HG03280 (cell line): ENCODE measurements at regions not wholly inside any gene's neighbourhood (a gene's known extent, or its start where the extent isn't known, plus 50 kb on each side); places are given as distances from the start of the nearest gene placed in this dataset.
"Not testable (repeated sequence)": the region's sequence is repeated elsewhere in the genome, so short reads cannot be mapped to it uniquely, and the experiment has no call there.

Source experiments
- ATAC-seq: cut with Tn5 transposase; IDR thresholded peaks from one replicate; pipeline ENCODE4 v1.9.1; 2021; ENCODE audit warnings: mild to moderate bottlenecking, moderate library complexity; ENCODE audit not compliant: unreplicated experiment

DNA sequence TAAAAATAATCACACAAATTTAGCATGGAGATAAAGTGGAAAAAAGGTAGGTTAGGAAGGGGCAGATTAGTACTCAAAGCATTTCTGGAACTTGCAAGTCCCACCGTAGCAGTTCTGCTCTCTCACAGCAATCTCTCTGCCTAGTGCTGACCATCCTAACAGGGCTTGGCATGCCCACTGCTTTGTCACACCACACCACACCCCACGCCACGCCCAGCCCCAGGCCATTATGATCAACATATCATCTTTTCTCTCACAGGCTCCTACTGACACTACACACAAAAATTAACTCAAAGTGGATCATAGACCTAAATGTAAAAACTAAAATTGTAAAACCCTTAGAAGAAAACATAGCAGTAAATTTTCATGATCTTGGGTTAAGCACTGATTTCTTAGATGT lies 273.7 kb downstream of the DAD1 start:
- ATAC-seq: no peak

DNA sequence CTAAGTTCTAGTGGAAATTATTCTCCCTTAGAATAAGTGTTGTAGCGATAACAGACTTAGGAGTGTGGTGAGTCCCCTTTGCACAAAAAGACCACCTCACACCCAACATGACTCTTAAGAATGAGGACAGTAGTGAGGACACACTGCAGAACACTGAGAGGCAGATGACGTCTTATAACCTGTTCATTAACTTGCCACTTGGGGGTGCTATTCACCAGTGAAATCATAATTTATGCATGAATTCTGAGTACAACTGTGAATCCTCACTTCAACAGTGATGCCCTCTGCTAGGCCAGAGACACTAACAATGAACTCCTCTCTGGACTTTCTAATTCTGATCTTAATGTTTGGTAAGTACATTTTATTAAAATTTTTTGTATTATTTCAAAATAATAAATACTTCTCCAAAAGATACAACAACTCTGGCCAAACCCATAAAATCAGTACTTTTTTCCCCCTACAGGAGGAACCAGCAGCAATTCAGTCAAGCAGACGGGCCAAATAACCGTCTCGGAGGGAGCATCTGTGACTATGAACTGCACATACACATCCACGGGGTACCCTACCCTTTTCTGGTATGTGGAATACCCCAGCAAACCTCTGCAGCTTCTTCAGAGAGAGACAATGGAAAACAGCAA lies 274.7 kb downstream of the DAD1 start:
- ATAC-seq: peak; percentile 65

DNA sequence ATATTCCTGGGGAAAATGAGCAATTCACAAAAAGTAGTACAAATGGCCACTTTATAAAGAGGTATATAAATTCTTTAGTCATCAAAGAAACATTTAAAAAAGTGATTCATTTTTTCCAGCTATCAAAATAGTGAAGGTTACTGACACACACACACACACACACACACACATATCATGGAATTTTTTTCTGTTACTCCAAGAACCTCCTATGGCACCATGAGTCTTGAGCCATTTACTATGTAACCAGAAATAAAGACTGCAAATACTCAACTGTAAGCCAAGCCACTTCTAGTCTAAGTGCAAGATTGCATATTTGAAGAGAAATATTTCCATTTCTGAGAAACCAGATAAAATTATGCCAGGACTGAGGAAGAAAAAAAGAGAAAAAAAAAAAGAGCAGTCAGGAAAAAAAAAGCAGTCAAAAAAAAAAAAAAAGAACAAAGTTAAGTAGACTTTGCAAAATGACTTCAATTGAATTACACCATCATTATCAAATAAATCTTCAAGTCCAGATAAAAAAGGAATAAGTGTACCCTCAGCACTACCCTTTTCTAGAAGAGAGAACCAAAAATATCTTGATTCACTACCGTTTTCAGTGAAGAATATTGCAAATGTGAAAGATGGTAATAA lies 275.7 kb downstream of the DAD1 start:
- no peak for ATAC-seq

DNA sequence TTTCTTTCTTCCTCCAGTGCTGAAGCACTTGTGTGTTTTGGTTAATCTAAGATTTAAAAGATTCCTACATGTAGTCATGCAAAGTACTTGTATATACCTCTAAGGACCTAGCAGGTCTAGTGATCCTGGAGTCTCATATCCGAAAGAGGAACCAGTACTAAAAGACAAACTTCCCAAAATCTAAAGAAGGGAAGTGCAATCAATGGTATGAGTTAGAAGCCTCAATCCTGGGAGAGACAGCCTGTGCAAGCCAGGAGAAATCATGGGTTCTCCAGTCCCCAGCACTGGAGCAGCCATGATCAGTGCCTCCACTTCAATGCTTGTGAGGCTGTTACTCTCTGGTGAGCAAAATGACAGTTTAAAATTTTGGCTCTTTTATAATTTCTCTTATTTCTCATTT lies 277.4 kb downstream of the DAD1 start:
- ATAC-seq: no peak

DNA sequence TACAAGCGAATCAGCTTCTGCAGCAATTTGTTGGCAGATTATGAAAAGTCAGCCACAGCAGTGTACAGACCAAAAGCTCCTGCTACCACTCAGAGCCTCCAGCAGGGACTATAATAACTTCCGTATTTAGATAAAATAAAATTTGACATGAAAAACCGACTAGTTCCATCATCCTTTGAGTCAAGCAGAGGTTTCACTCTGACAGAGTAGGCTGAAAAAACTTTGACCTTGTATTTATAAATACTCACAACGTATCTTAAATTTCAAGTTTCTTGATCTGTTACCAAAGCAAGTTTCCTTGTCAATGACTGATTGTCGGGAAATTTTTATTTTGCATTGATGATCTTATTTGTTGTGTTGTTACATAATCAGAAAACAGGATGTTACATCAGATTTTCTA lies 283.4 kb downstream of the DAD1 start:
- ATAC-seq: no peak

DNA sequence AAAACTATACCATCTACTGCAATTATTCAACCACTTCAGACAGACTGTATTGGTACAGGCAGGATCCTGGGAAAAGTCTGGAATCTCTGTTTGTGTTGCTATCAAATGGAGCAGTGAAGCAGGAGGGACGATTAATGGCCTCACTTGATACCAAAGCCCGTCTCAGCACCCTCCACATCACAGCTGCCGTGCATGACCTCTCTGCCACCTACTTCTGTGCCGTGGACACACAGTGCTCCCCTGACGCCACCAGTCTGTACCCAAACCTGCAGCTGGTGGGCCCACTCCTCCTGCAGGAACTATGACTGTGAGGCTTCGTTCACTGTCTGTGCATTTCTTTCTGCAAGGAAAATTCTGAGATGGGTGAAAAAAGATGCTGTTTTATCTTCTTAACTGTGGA lies 284.7 kb downstream of the DAD1 start:
- no peak for ATAC-seq

DNA sequence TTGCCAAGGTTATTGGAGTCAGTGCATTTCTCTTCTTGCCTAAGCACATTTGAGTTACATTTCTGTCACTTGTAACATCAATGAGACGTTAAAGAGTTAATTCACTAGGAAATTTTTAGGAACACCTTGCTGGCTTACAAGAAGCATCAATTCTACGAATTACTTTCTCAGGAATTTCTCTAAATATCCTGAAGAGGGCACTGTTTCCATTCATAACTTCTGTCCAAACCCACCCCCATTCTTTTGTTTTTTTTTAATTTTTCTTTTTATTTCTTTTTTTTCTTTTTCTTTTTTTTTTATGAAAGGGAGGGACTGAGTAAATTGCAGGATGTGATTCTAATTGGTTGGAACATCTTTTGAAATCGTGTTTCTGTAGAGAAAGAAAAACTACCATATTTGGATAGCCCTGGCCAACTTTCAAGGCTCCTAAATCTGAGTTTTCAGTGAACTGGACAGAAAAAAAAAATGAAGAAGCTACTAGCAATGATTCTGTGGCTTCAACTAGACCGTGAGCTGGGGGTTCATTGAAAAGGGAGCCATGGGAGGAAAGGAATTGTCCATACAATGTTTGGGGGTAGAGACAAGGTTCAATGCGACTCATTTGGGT lies 285.3 kb downstream of the DAD1 start:
- no peak for ATAC-seq

DNA sequence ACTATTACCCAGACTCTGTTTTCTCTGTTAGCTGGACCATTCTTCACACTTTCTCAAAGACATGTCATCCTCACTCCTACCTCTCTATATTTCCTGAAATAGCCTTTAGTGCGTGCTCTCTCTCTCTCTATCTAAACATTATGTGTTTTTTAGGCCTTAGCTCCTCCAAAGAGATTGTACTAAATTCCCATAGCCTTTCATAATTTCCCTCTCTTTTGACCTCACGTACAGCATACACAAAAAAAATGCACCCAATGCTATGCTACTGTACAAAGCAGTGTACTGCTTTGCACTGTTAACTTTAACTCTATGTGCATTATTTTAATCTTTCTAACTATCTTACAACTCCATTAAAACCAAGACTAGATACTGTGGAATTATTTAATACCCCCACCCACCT lies 288.4 kb downstream of the DAD1 start:
- no peak for ATAC-seq

DNA sequence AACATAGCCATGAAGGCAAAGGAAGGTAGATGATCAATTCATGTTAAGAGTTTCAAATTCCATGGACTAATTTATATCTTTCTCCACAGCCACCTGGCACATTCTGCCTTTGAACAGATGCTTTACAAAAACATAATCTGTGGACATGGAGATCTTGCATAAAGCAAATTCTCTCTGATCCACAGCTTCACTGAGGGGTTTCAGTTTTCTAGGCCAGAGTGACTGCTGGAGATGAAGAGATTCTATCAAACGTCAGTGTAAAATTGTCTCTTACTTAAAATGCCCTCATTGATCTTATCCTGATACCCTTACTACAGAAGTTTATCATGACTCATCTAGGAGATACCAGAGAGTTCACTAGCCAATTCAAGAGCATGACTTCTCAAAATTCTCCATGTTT lies 291.6 kb downstream of the DAD1 start:
- ATAC-seq: no peak

DNA sequence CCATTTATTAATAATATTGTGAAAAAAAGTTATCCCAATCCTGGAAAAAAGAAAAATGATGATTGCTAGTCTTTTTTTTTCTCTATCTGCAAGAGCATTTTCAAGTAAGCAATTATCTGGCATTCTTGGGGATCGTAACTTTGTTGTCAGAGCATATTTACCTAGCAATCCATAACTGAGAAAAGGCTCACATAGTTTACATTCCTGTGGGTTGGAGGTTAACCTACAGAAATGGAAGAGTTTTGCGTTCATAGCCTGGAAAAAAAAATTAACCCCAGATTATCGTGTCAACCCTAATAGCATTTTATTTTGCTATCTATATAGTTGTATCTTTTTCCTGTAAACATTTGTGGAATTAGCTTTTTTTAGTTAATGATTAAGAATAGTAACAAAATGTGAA lies 292.3 kb downstream of the DAD1 start:
- no peak for ATAC-seq

DNA sequence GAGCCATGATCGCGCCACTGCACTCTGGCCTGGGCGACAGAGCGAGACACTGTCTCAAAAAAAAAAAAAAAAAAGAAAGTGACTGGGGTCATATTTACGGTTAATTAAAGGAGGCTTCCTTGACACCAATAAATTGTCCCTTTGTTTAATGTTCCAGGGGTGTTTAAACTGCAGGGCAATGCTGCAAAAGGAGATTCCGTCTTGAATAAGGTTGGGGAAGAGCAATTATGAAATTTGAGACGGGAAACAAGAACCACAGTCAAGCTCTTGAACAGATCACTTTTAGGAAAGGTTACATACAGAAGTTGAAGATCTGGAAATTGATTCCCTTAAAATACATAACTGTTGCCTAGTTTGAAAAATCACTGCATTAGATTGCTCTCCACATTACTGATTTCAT lies 292.9 kb downstream of the DAD1 start:
- no peak for ATAC-seq

DNA sequence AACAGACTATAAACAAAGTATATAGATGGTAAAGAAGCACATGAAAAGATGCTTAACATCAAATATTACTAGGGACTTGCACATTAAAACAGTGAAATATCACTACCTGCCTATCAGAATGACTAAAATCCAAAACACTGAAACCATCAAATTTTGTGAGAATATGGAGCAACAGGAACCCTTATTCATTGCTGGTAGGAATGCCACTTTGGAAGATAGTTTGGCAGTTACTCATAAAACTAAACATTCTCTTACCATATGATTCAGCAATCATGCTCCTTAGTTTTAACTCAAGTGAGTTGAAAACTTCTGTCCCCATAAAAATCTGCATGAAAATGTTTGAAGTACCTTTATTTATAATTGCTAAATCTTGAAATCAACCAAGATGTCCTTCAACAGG lies 297.6 kb downstream of the DAD1 start:
- no peak for ATAC-seq

DNA sequence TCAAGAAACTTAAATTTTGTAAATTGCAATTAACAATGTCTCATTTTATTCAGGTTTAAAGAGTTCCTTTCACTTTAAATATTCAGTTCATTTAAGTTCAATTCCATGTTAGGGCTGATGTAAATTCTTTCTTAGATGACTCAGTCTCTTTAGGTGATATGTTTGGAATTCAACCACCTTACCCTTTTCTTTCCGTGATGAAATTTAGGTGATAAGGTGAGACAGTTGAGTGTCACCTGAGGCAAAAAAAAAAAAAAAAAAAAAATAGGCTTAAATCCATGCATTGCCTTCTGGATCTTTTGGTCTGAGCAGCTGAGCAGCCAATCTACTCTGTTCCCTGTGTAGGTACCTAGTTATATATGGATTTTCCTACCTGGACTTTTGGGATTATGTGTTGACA lies 299.5 kb downstream of the DAD1 start:
- no peak for ATAC-seq

DNA sequence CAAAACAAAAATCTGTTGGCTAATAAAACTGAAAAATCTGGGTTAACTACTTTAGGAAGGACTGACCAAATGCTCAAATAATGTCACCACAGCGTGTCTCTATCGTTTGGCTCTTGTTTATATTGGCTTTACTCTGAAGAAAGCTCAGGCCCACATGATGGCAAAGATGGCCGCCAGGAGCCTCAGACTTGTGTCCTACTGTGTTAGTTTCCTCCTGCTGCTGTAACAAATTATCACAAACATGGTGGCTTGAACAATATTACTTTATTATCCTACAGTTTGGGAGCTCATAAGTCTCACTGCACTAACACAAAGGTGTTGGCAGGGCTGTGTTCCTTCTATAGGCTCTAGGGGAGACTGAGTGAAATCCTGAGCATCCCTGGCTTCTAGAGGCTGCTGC lies 303.0 kb downstream of the DAD1 start:
- ATAC-seq: no peak

DNA sequence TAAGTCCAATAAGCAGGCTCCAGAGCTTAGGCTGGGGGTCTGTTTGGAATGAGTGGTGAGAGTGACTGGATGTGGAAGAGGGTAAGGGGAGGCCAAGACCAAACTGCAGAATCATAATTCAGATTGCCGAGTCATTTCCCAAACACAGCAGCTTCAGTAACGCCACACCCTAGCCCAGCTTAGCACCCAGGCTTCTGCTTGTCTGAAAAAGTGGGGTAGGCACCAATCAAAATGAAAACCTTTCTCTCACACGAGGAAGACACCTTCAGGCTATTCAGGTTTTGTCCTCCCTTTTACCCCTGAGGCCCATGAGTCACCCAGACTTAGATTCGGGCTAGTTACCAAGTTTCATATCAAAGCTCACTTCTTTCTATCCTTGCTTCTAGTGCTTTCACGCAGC lies 306.1 kb downstream of the DAD1 start:
- no peak for ATAC-seq

DNA sequence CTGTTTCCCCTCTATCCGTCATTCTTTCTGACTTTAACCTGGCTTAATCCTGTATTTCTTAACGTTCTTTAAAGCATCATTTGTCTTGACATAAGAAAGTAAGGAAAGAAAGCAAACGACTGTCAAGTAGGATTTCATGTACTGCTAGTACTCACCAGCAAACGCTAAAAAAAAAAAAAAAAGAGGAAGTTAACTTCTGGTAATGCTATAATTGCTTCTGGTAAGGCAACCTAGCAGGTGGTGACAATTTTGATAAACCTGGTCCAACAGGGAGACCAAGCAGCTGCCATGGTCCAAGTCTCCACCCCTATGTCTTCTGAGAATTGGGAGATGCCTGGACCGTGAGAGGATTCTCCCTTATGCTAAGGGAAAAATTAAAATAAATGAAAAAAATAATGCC lies 306.6 kb downstream of the DAD1 start:
- no peak for ATAC-seq

DNA sequence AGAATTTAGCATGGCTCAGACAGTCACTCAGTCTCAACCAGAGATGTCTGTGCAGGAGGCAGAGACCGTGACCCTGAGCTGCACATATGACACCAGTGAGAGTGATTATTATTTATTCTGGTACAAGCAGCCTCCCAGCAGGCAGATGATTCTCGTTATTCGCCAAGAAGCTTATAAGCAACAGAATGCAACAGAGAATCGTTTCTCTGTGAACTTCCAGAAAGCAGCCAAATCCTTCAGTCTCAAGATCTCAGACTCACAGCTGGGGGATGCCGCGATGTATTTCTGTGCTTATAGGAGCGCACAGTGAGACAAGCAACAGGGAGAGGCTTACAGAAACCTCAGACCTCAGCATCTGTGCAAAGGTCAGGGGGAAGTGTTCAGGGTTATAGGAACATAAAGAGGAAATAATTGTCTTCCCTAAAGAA lies 307.6 kb downstream of the DAD1 start:
- ATAC-seq: not testable (repeated sequence)

DNA sequence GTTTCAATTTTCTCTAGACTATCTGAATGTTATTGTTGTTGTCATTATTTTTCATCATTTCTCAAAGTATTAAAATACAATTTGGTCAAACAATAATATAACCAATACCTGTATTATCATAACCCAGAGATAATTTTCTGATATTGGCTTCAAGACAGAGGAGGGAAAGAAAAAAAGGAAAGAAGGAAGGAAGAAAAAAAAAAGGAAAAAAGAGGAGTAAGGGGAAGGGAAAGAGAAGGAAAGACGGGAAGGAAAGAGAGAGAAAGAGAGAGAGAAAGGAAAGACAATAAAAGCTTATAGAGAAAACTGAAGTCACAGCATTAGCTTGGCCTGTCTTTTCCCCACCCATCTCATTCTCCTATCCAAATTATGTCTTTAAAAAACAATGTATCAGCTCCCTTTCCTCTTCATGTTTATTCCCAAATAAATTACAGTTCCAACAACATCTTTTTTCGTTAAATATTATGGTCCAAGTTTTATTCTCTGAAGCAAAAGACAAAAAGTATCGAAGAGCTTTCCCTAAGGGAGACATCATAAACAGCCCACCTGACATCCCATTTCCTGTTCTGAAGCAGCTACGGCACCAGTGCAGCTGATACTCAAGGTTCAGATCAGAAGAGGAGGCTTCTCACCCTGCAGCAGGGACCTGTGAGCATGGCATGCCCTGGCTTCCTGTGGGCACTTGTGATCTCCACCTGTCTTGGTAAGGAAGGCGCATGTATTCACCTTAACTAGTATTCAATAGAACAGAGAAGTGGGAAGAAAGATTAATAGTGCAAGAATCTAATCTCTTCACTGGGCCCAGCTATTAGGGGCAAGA lies 308.3 kb downstream of the DAD1 start:
- ATAC-seq: no peak

DNA sequence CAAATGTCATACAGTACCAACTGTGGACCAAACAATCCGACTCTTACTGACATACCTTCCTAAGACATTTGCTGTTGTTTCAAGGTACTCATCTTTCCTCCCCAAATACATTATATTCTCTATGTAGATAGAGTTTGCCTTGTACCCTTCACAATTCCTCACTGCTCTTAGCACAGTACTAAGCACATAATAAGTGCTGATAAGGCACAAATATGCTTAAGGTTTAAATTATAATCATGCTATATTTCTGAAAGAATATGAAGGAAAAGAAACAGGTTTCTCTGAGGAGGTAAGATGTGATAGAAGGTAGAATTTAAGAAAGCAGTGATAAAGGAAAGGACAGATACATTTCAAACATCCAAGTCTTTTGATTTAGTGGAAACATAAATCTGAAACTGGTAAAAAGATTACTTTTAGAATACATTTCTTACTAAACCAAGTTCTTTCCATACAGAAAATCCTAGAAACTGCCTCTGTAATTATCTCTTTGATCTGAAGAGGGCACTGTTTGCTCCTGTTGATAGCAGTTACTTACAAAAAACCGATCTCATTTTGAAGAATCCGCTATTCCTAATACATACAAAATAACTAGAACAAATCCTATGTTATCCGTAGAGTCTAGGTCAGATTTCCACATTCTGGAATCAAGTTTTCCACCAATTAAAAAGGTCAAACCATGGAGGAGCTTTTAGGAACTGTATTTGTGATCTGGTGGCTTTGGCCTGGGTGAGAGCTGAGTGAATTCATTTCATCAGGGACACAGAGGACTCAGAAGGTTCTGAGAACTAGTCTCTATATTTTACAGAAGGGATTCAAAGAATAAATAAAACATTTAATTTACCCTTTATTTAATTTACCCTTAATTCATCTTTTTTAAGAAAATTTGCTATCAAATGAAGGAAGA lies 311.9 kb downstream of the DAD1 start:
- ATAC-seq: no peak

DNA sequence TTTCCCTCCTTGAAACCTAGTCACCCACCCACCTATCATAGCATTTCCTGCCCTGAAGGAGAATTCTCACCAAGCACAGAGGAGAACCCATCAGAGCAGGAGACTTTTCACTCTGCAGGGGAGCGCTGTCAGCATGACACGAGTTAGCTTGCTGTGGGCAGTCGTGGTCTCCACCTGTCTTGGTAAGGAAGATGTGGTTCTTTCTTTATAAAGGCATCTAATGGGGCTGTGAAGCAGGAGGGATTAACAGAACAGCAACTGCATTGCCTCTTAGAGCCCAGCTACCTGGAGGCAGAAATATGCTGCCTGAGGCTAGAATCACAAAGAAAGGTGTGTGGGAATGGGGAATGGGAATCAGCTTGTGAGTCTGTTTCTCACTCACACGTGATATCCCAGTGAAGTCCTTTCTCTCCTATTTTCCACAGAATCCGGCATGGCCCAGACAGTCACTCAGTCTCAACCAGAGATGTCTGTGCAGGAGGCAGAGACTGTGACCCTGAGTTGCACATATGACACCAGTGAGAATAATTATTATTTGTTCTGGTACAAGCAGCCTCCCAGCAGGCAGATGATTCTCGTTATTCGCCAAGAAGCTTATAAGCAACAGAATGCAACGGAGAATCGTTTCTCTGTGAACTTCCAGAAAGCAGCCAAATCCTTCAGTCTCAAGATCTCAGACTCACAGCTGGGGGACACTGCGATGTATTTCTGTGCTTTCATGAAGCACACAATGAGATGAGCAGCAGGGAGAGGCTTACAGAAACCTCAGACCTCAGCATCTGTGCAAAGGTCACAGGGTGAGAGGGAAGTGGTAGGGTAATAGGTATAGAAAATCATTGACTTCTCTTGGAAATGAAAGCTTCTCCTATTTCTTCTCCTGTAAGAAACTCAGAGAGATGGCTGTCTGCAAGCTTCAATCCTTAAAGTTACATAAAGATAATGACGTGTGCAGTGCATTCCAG lies 316.9 kb downstream of the DAD1 start:
- ATAC-seq: no peak
